ENCODE measurements at regions not wholly inside any gene's neighbourhood (a gene's known extent, or its start where the extent isn't known, plus 50 kb on each side); places are given as distances from the start of the nearest gene placed in this dataset.

DNA sequence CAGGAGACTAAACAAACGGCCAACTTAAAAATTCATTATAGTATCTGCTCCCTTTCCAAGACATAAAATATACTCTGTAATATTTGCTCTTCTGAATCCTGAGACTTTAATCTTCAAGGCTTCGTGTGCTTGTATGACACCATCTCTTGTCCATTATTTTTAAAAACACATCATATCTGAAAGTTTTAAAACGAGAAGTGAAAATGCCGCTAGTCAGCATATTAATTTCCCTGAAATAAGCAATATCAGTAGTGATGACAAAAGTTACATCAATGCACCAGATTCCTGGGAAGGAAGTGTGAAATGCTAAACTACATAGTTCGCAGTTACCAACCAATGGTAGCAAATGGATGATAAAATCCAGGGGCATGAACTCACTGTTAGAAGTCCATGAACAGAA lies 66.8 kb upstream of the EXOC1L start:
- Histone ChIP-seq H3K4me2 (replicated peaks; ENCODE audit: extremely low read depth, low read length, poor library complexity, severe bottlenecking) (no peak overlapping the region), H3K9ac (ENCODE audit: insufficient read depth, low read length, poor library complexity, severe bottlenecking) (no peak overlapping the region), H3K4me3 (replicated peaks in 1 of 3; ENCODE audit: low read depth in 2 of 3, low read length in 3 of 3) (no peak overlapping the region), H3K79me2 (ENCODE audit: insufficient read depth, low read length) (no peaks in the 10 kb centered on the region), H3K27me3 (ENCODE audit: control insufficient read depth in 2 of 2, insufficient read depth in 2 of 2, low read length in 2 of 2) (no peaks in the 10 kb centered on the region), H2AFZ (ENCODE audit: insufficient read depth, low read depth, low read length, poor library complexity, severe bottlenecking) (no peak overlapping the region), H3K27ac (ENCODE audit: low read depth in 1 of 2, low read length in 2 of 2) (no peak overlapping the region), H4K20me1 (ENCODE audit: insufficient read depth, low read length) (no peaks in the 10 kb centered on the region), H3K9me3 (replicated peaks in 1 of 2; ENCODE audit: control insufficient read depth in 1 of 2, insufficient read depth in 1 of 2, low read length in 2 of 2) (no peaks in the 10 kb centered on the region), H3K36me3 (replicated peaks in 1 of 2; ENCODE audit: control insufficient read depth in 1 of 2, insufficient read depth in 2 of 2, low read length in 2 of 2) (no peaks in the 10 kb centered on the region), H3K4me1 (ENCODE audit: control insufficient read depth in 1 of 2, insufficient read depth in 2 of 2, low read length in 2 of 2) (no peaks in the 10 kb centered on the region)
- Mint-ChIP-seq H3K4me3 (no peak overlapping the region), H3K27me3 (ENCODE audit: low read depth in 3 of 3) (peaks cover 1 to 3% (median 2%) of the 10 kb centered on the region in 3 donors), H3K9me3 (peaks cover 0 to 3% (median 2%) of the 10 kb centered on the region in 7 donors), H3K4me1 (peaks cover 4% of the 10 kb centered on the region), H3K36me3 (no peaks in the 10 kb centered on the region), H3K27ac (no peak overlapping the region)
- WGBS (ENCODE audit: insufficient coverage): 86% methylated on average over 1 of the region's 5 CpGs
- DNase-seq: no peak
- intact Hi-C loops (cut with micrococcal nuclease): no loop called here
- TF ChIP-seq, protein P1, sequence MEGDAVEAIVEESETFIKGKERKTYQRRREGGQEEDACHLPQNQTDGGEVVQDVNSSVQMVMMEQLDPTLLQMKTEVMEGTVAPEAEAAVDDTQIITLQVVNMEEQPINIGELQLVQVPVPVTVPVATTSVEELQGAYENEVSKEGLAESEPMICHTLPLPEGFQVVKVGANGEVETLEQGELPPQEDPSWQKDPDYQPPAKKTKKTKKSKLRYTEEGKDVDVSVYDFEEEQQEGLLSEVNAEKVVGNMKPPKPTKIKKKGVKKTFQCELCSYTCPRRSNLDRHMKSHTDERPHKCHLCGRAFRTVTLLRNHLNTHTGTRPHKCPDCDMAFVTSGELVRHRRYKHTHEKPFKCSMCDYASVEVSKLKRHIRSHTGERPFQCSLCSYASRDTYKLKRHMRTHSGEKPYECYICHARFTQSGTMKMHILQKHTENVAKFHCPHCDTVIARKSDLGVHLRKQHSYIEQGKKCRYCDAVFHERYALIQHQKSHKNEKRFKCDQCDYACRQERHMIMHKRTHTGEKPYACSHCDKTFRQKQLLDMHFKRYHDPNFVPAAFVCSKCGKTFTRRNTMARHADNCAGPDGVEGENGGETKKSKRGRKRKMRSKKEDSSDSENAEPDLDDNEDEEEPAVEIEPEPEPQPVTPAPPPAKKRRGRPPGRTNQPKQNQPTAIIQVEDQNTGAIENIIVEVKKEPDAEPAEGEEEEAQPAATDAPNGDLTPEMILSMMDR (IDR thresholded peaks at IDR 0.05): no peak

- Histone ChIP-seq H3K27ac (ENCODE audit: low read depth in 1 of 2, low read length in 2 of 2) (no peak overlapping the region), H4K20me1 (ENCODE audit: insufficient read depth, low read length) (no peaks in the 10 kb centered on the region), H3K4me1 (ENCODE audit: control insufficient read depth in 1 of 2, insufficient read depth in 2 of 2, low read length in 2 of 2) (no peaks in the 10 kb centered on the region), H3K36me3 (replicated peaks in 1 of 2; ENCODE audit: control insufficient read depth in 1 of 2, insufficient read depth in 2 of 2, low read length in 2 of 2) (no peaks in the 10 kb centered on the region), H3K4me3 (replicated peaks in 1 of 3; ENCODE audit: low read depth in 2 of 3, low read length in 3 of 3) (no peak overlapping the region), H3K4me2 (replicated peaks; ENCODE audit: extremely low read depth, low read length, poor library complexity, severe bottlenecking) (no peak overlapping the region), H3K9me3 (replicated peaks in 1 of 2; ENCODE audit: control insufficient read depth in 1 of 2, insufficient read depth in 1 of 2, low read length in 2 of 2) (no peaks in the 10 kb centered on the region), H3K79me2 (ENCODE audit: insufficient read depth, low read length) (no peaks in the 10 kb centered on the region), H2AFZ (ENCODE audit: insufficient read depth, low read depth, low read length, poor library complexity, severe bottlenecking) (no peak overlapping the region), H3K9ac (ENCODE audit: insufficient read depth, low read length, poor library complexity, severe bottlenecking) (no peak overlapping the region), H3K27me3 (ENCODE audit: control insufficient read depth in 2 of 2, insufficient read depth in 2 of 2, low read length in 2 of 2) (no peaks in the 10 kb centered on the region)
- H3K9me3 Mint-ChIP-seq: peaks cover 0 to 3% (median 0%) of the 10 kb centered on the region in 7 donors
- TF ChIP-seq, protein P1 (IDR thresholded peaks at IDR 0.05): no peak
- intact Hi-C loops (cut with micrococcal nuclease): no loop called here
- peaks cover 0 to 2% (median 1%) of the 10 kb centered on the region in 3 donors for H3K27me3 Mint-ChIP-seq (ENCODE audit: low read depth in 3 of 3)
- H3K27ac Mint-ChIP-seq: no peak overlapping the region
- peaks cover 2% of the 10 kb centered on the region for H3K4me1 Mint-ChIP-seq
- no peak for DNase-seq
- WGBS (ENCODE audit: insufficient coverage): 80% methylated on average over 1 of the region's 1 CpG
- H3K36me3 Mint-ChIP-seq: no peaks in the 10 kb centered on the region
- no peak overlapping the region for H3K4me3 Mint-ChIP-seq
Measured at GRCh38 chr4:55753856-55754255, 65.7 kb upstream of the EXOC1L start.

Measured in CD14-positive monocyte (primary cell).